VCaP (cell line): ENCODE measurements at regions not wholly inside any gene's neighbourhood (a gene's known extent, or its start where the extent isn't known, plus 50 kb on each side); places are given as distances from the start of the nearest gene placed in this dataset.
"Not testable (repeated sequence)": the region's sequence is repeated elsewhere in the genome, so short reads cannot be mapped to it uniquely, and the experiment has no call there.

Experiments used
- H3K27ac ChIP-seq: fragments of 450-650 bp; 2 replicates; pipeline ENCODE4 v1.5.1; 2017
- TF ChIP-seq, protein P1 (sequence below): fragments of 450-650 bp; conservative IDR thresholded peaks from 2 replicates; pipeline ENCODE4 v1.5.1; 2017; ENCODE audit warnings: mild to moderate bottlenecking, moderate library complexity

DNA sequence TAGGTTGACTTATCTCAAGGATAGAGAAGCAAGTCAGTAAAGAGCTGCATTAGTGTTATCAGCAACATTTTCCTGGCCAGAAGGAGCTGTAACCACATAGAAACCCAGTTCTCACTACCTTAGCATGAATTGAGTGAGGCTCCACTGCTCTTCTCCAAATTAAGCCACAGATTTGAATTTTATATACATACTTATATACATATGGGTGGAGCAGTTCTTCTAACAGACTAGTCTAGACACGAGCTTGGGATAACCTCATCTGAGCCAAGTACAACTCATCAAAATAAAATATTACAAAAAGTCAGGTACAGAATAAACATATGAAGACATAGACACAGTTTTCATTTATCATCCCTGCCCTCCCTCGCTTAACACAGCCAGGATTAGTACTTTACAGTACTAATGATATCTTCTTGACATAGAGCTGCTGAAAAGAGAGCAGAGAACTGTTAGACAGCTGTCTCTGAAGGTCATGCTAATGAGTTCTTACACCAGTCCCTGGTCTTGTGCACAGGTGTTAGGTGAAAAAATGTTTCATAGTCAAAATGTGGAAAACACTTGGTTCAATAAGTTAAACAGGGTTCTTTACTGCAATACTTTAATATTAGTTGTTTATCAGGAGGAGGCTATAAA lies 147.4 kb upstream of the HTR1E start:
- TF ChIP-seq, protein P1, sequence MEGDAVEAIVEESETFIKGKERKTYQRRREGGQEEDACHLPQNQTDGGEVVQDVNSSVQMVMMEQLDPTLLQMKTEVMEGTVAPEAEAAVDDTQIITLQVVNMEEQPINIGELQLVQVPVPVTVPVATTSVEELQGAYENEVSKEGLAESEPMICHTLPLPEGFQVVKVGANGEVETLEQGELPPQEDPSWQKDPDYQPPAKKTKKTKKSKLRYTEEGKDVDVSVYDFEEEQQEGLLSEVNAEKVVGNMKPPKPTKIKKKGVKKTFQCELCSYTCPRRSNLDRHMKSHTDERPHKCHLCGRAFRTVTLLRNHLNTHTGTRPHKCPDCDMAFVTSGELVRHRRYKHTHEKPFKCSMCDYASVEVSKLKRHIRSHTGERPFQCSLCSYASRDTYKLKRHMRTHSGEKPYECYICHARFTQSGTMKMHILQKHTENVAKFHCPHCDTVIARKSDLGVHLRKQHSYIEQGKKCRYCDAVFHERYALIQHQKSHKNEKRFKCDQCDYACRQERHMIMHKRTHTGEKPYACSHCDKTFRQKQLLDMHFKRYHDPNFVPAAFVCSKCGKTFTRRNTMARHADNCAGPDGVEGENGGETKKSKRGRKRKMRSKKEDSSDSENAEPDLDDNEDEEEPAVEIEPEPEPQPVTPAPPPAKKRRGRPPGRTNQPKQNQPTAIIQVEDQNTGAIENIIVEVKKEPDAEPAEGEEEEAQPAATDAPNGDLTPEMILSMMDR: no peak
- H3K27ac ChIP-seq: no peak overlapping the region

DNA sequence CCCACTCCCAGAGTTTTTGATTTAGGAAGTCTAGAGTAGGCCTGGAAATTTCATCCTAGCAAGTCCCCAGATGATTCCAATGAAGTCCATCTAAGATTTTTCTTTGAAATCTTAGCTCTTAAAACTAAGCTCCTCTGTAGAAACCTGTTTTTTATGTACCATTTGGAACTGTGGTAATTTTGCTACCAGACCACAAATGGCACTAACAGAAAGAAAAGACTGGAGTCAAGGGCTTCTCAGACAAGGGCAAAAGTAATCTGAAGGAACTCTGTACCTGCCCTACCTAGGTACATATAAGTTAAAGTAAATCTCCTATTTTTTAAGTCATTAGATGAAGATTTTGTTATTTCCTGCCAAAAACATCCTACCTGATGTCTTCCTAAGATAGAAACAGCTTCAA lies 155.0 kb upstream of the HTR1E start:
- TF ChIP-seq, protein P1: no peak; the same call in 1 of the 2 replicates
- H3K27ac ChIP-seq: no peak overlapping the region

DNA sequence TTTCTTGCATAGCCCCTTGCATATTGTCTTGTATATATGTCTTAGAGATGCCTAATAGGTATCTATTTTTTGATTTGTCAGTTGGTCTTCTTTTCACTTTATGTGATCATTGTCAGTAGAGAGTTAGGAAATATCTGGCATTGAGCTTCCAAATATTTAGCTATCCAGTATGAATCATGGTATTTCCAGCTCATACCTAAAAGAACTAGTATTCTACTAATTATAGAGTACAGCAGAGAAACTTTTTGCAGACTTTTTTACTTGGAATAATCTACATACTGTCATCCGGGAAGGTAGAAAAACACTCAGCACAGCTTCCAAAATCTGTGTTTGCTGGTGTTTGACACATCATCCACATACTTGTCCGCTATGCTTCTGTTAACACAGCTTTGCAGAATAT lies 156.4 kb upstream of the HTR1E start:
- H3K27ac ChIP-seq: no peak overlapping the region
- TF ChIP-seq, protein P1: no peak

DNA sequence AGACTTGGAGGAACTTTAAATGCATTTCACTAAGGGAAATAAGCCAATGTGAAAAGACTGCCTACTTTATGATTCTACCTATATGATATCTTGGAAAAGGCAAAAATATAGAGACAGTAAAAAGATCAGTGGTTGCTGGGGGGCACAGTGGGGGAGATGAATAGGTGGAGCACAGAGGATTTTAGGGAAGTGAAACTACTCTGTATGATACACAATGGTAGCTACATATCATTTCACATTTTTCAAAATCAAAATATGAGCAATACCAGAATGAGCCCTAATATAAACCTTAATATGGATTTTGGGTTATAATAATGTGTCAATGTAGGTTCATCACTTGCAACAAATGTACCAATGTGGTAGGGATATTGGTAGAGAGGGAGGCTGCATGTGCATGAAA lies 161.4 kb upstream of the HTR1E start:
- TF ChIP-seq, protein P1: no peak
- H3K27ac ChIP-seq: no peak overlapping the region

DNA sequence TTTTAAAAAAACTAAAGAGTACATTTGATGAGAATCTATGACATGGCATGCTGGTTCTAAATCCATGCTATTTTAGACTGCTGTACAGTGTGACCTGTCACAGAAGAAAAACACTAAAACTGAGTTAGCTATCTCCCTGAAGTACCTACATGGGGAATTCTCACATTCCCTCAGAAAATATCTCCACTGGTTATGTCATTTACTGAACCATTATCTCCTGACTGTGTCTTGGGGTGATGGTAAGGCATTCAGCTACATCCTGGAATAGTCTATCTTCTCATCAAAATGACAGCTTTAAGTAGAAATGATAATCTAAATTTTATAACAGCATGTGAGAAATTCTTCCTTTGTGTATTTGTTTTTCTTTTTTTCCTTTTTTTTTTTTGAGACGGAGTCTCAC lies 172.1 kb upstream of the HTR1E start:
- no peak overlapping the region for H3K27ac ChIP-seq
- TF ChIP-seq, protein P1: no peak

DNA sequence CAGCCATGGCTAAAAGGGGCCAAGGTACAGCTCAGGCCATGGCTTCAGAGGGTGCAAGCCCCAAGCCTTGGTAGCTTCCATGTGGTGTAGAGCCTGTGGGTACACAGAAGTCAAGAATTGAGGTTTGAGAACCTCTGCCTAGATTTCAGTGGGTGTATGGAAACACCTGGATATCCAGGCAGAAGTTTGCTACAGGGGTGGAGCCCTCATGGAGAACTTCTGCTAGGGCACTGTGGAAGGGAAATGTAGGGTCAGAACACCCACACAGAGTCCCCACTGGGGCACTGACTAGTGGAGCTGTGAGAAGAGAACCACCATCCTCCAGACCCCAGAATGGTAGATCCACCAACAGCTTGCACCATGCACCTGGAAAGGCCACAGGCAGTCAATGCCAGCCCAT lies 177.4 kb upstream of the HTR1E start:
- not testable (repeated sequence) for H3K27ac ChIP-seq

DNA sequence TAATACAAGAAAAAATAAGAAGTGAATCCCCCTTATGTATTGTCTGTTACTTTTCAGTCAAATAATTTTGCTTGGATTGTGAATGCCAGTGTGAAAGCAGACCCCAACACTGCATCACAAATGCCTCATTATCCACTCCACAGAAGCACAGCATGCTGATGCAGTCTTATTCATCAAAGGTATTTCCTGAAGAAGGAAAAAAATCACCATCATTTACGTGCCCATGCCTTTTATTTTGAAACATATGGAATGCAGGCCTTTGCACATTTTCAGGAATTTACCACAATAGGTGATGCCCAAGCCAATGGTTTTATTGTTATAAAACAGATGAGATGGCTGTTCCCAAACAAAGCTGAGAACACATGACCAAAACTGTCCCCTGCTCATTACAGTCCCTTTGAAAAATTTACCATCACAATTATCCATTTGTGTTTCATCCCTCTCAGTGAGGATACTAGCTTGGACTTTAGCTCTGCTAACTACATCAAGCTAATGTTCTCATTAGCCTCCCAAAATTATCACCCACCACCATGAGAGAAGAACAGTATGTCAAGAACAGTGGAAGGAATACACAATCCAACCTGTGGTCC lies 180.6 kb upstream of the HTR1E start:
- no peak overlapping the region for H3K27ac ChIP-seq
- TF ChIP-seq, protein P1: no peak

DNA sequence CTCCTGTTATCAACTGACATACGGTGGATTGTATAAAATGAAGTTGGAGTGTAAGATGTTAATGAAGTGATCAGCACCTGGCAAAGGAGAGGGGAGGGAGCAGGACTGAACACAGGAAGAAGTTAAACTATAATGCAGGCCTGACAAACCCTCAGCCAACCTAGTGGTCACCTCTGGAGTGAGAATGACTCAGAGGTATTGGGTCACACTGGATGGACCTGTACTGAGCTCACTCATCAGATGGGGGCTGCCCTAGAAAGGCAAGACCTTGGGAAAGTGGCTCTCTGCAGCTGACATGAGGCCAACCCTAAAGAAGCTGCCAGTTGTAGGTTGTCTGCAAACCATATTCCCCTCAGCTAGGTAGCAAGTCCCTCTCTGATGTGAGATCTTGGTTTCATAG lies 193.3 kb upstream of the HTR1E start:
- TF ChIP-seq, protein P1: no peak
- no peak overlapping the region for H3K27ac ChIP-seq
